Choroid plexus epithelial cell (primary cell): ENCODE measurements at regions not wholly inside any gene's neighbourhood (a gene's known extent, or its start where the extent isn't known, plus 50 kb on each side); places are given as distances from the start of the nearest gene placed in this dataset.
"Not testable (repeated sequence)": the region's sequence is repeated elsewhere in the genome, so short reads cannot be mapped to it uniquely, and the experiment has no call there.

Source experiments
- DNase-seq: peaks from one replicate; pipeline ENCODE4 v3.0.0-alpha.2; 2010; ENCODE audit warnings: low read depth
- H3K4me3 ChIP-seq: 2 replicates; pipeline ENCODE4 v1.5.1; 2011; ENCODE audit warnings: low read depth, mild to moderate bottlenecking, control low read depth, low read length, moderate library complexity
- TF ChIP-seq, protein P1 (sequence below): conservative IDR thresholded peaks from 2 replicates; pipeline ENCODE4 v1.5.1; 2011; ENCODE audit warnings: low read depth, mild to moderate bottlenecking, control low read depth, inconsistent platforms, low read length, moderate library complexity

DNA sequence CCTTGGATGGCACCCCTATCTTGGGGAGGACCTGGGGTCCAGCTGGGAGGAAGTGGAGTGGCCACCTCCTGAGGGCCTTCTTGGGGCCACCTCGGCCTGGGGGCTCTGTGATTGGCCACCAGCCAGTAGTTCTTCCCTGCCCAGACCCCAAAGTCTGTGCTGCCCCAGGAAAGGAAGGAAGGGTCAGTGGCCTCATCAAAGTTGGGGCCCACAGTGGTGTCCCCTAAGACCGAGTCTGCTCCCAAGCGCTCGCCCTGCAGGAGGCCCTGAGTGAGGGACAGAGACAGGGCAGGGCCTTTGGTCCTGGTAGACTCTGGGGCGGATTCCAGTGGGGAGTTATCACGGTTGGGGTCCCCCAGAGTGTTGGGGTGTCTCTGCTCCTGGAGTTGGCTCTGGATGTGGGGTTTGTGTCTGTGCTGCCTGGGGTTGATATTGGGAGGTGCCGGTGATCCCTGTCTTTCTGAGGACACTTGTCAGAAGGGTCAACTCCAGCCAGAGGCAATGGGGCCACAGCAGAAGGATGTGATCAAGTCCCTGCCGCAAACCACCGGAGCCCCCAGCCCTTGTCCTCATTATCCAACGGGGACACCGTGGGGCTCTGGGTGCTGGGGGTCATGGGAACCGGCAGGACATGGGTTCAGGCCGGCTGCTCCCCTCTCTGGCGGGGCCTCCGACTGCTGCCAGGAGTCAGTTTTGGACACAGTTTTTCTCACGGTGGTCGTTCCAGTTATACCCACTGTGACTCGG lies 364.3 kb downstream of the TMEM121 start:
- no peak overlapping the region for H3K4me3 ChIP-seq
- no peak for DNase-seq
- TF ChIP-seq, protein P1, sequence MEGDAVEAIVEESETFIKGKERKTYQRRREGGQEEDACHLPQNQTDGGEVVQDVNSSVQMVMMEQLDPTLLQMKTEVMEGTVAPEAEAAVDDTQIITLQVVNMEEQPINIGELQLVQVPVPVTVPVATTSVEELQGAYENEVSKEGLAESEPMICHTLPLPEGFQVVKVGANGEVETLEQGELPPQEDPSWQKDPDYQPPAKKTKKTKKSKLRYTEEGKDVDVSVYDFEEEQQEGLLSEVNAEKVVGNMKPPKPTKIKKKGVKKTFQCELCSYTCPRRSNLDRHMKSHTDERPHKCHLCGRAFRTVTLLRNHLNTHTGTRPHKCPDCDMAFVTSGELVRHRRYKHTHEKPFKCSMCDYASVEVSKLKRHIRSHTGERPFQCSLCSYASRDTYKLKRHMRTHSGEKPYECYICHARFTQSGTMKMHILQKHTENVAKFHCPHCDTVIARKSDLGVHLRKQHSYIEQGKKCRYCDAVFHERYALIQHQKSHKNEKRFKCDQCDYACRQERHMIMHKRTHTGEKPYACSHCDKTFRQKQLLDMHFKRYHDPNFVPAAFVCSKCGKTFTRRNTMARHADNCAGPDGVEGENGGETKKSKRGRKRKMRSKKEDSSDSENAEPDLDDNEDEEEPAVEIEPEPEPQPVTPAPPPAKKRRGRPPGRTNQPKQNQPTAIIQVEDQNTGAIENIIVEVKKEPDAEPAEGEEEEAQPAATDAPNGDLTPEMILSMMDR: no peak

DNA sequence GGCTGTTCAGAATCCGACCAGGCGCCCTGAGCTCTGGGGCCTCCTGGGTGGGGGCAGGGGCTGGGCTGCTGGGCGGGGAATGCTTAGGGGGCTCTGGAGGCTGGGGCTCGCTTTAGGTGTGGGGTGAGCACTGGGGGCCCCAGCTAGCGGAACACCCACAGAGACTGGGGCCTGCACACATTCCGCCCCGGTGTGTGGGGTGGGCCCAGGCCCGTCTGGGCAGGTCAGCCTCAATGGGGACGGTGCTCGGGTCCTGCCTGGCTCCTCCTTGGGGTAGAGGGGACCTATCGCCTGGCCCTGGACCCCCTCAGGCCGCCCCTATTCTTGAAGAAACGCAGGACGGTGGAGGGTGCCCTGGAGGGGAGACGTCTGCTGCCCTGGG lies 364.8 kb downstream of the TMEM121 start:
- TF ChIP-seq, protein P1: no peak
- DNase-seq: no peak

DNA sequence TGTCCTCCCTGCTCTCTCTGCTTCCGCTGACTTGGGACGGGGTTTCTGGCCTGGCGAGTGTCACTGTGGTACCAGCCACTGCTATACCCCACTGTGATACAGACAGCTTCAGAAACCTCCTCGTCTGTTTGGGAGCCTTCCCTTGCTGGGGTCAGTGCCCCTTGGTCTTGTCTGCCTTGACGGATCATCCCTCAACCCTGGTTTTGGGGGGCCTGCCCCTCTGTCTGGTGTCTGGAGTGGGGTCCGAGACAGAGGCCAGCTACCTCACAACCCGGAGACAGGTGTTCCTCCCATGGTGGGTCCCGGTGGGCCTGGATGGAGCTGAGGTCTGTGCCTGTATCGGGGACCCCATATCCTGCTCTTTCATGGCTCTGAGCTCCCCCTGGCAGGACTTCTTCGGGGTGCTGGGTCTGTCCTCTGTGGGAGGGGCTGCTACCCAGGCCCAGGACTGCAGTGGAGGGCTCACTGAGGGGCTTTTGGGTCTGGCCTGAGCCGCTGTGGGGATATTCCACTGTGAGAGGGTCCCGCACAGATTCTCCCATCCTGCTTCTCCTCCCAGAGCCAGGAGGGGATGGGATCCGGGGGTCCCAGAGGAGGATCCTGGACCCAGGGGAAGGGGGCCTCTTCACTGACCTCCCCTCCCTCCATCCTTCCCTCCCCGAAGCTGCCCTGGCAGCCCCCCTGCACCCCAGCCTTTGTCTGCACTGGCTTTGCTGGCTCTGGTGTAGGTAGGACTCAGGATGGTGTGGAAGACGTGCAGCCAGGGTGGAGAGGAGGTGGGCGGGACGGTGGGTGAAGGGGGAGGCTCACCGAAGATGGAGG lies 365.5 kb downstream of the TMEM121 start:
- TF ChIP-seq, protein P1: no peak
- DNase-seq: no peak
- no peak overlapping the region for H3K4me3 ChIP-seq

More for the DNA sequence above, 364.8 kb downstream of the TMEM121 start:
- H3K4me3 ChIP-seq: no peak overlapping the region

DNA sequence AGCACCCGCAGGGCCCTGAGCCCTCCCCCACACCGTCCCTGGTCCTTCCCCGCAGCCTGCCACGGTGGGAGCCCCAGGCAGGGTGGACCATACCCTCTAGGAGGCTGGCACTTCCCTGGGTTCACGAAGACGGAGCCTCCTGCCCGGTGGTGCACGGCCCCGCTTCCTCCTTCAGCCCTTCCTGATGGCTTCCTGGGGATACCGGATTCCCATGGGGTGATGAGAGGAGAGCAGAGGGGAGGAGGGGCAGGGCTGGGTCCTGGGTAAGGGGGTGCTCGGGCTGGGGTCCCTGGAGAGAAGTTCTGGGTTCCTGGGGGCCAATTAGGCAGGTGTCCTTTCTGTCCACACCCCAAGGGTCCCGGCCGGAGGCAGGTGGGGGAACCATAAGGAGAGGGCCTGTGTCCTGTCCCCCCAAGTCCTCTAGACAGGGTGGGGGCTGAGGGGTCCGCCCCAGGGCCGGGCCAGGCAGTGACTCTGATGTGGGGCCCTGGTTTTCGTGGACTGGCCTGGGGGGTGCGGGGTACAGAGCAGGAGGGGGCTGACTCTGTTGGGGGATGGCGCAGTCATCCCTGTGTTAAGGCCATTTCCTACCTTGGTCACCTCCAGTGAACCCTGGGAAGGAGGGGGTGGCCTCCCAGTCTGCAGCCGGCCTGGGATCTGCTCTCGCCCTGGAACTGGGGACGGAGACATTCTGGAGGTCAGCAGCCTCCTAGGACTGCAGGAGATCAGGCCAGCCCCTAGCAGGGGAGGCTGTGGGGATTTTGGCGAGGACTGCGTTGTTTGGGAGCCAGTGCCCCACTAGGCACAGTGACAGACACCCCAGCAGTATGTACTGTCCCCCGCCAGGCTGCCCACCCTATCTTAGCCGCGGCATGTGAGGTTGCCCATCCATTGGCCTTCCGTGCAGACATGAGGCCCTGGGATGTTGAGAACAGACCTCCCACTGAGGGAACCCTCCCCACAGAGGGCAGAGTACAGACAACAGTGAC lies 366.4 kb downstream of the TMEM121 start:
- not testable (repeated sequence) for DNase-seq

DNA sequence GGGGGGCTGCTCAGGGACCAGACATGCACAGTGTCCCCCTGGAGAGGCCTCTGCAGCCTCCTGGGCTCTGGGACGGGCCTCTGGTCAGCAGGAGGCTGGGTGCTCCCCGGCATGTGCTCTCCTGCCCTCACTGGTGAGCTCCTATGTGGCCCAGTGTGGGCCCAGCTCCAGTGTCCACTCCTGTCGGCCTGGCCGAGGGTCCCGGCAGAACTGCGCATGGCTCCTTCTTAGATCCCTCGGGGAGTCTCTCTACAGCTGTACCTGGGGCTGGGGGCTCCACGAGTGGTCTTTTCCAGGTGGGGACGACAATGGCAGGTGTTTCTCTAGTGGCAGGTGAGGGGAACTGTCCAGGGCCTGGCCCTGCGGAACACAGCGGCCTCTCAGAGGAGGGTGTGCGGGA lies 367.3 kb downstream of the TMEM121 start:
- not testable (repeated sequence) for DNase-seq, H3K4me3 ChIP-seq

More for the DNA sequence above, 366.4 kb downstream of the TMEM121 start:
- H3K4me3 ChIP-seq: not testable (repeated sequence)

DNA sequence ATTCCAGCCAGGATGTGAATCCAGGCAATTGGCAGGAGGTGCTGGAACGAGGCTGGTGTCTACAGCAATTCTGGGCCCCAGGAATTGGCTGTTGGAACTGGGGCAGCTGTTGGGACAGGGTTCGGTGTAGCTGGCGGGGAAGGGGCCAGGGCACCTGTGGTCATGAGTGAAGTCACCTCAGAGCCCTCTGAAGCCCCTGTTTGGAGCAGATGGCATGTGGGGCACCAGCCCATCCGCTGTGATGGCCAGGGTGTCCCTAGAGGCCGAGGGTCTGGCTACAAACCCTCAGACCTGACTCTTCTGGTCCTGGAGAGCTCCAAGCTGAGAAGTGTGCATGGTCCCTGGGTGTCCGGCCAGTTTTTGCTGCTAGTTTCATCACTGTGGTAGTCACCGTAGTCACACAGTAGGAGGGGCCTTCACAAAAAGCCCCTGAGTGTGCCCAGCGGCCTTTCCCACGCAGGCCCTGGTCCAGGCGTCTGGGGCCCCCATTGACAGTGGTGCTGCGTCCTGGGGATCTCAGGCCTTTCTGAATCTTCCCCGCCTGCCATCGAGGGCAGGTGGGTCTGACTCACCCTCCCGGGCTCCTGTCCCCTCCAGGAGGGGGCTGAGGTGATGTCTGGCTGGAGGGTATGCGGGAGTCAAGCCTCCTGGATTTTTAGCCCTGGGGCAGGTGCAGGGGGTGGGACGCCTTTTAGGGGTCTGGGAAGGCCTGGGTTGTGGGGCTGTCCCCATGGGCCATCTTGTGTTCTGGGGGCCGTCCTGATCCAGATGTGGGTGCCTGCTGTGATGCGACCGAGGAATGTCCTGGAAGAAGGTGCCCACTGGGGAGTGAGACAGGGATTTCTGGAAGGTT lies 368.0 kb downstream of the TMEM121 start:
- TF ChIP-seq, protein P1: no peak
- DNase-seq: no peak
- H3K4me3 ChIP-seq: no peak overlapping the region

DNA sequence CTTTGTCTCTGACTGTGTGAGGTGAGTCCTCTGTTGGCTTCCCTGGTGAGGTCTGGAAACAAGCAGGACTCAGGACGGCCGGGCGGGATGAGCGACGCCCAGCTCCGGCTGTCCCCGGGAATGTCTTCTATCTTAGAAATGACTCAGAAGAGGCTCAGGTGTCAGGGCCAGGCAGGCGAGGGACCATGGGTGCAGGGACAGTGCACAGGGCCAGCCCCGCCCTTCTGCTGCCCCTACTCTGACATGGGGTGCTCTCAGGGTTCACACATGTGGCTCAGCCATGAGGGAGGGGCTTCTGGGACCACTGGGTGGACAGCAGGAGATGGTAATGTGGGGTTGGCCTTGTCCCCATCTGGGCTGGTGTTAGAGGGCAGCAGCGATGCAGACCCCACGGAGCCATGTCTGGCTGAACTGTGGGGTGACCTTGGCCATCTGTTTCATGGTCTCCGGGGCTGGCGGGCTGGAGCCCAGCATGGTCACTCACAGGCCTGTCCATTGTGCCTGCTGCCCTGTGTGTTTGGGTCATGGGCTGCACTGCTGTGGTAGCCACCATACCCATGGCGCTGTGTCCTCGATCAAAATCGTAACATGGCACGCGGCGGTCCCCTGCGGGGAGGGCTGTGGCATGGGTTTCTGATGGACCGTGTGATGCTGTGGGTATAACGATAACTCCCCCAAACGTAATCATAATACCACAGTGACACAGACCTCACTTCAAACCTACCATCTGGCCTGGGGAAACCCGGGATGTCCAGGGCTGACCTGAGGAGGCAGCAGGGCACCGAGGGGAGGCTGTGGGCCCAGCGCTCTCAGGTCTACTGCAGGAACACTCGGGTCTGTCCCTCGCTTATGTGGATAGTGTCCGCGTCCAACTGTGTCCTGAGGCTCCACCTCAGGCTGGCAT lies 368.8 kb downstream of the TMEM121 start:
- TF ChIP-seq, protein P1: no peak
- no peak overlapping the region for H3K4me3 ChIP-seq
- no peak for DNase-seq

DNA sequence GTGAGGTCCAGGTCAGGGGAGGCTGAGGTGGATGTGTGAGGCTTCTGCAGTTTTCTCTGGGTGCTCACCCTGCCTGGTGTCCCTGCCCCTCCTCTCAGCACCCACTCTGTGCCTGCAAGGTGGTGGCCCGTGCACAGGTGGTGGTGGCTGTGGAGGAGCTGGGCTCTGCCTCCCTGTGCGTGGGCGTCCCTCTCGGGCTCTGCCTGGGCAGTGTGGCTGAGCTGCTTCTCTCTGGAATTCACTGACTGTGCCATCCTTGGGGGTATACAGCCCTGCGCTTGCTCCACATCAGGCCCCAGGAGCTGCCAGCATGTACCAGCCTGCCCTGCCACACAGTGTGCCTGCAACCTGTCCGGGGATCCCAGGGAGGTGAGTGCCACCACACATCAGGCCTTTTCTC lies 369.8 kb downstream of the TMEM121 start:
- not testable (repeated sequence) for DNase-seq

DNA sequence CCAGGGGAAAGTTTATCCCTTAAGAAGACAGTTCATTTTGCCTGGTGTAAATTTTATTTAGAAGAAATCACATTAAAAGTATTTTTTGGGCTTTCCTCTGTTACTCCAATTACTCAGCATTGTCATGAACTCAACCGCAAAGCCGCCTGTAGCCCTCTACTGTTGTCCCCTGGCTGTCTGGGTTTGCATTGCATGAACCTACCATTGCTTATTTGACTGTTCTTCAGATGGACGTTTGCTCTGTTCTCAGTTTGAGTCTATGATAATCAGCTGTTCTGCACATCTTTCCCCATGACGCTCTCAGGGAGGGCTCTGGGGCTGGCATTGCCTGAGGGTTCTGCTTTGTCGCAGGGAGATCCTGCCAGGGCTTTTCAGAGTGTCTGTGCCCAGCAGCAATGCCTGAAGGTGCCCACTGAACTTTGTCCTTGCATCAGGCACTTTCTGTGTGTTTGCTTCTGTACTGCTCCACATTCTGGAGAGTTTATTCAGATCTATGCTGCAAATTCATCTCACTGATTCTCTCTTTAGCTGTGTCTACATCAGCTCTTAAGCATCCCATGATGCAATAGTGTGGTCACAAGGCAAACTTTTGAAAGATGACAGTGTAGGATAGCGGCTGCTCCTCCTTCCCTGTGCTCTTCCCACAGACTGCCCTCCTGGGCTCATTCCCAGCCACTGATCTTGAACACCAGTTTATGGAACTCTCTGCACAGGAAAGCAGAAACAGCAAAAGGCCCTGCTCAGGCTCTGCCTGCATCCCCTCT lies 370.8 kb downstream of the TMEM121 start:
- DNase-seq, H3K4me3 ChIP-seq: not testable (repeated sequence)

More for the DNA sequence above, 369.8 kb downstream of the TMEM121 start:
- H3K4me3 ChIP-seq: not testable (repeated sequence)
